ENCODE measurements at regions not wholly inside any gene's neighbourhood (a gene's known extent, or its start where the extent isn't known, plus 50 kb on each side); places are given as distances from the start of the nearest gene placed in this dataset.

- TF ChIP-seq CTCF (IDR thresholded peaks at IDR 0.05; ENCODE audit: poor library complexity) (no peak), EZH2 (IDR thresholded peaks at IDR 0.05; ENCODE audit: borderline replicate concordance) (no peak), EZH2phosphoT487 (IDR thresholded peaks at IDR 0.05; ENCODE audit: low read depth, severe bottlenecking, unreplicated experiment) (no peak)
Observed at GRCh38 chr2:226615891-226616290, 183.7 kb downstream of the IRS1 start.

Data from hepatocyte (in vitro differentiated cells).